ENCODE measurements at regions not wholly inside any gene's neighbourhood (a gene's known extent, or its start where the extent isn't known, plus 50 kb on each side); places are given as distances from the start of the nearest gene placed in this dataset.

GRCh38 chrX:22746081-22746480 lies 253.7 kb upstream of the DDX53 start:
- WGBS (ENCODE audit: insufficient coverage, insufficient replicate concordance, low lambda C conversion rate, missing lambda C conversion rate): 32% methylated on average over 4 of the region's 4 CpGs
- Histone ChIP-seq H3K4me3 (no peak overlapping the region), H3K27me3 (replicated peaks in 1 of 2; ENCODE audit: control insufficient read depth in 2 of 2, insufficient read depth in 2 of 2, low read length in 1 of 2) (no peaks in the 10 kb centered on the region), H3K9me3 (replicated peaks; ENCODE audit: control insufficient read depth, insufficient read depth, low read length) (no peaks in the 10 kb centered on the region), H3K4me2 (ENCODE audit: control insufficient read depth, insufficient read depth) (no peak overlapping the region), H3K4me1 (ENCODE audit: control insufficient read depth, insufficient read depth, low read length) (no peaks in the 10 kb centered on the region), H3K9ac (ENCODE audit: control insufficient read depth, insufficient read depth, low read length) (no peak overlapping the region), H4K20me1 (ENCODE audit: control insufficient read depth, insufficient read depth) (no peaks in the 10 kb centered on the region), H3K27ac (ENCODE audit: control insufficient read depth, insufficient read depth) (no peak overlapping the region), H3K36me3 (ENCODE audit: control insufficient read depth in 2 of 2, insufficient read depth in 2 of 2, low read length in 1 of 2) (no peaks in the 10 kb centered on the region), H2AFZ (ENCODE audit: control insufficient read depth, low read depth, low read length) (no peak overlapping the region), H3K79me2 (ENCODE audit: control insufficient read depth, insufficient read depth, low read length) (no peaks in the 10 kb centered on the region)
- POLR2A ChIA-PET: no interaction called here
- SMC1A ChIA-PET (ENCODE audit: uncharacterized antibody, unreplicated experiment): interaction anchor here (3.2 kb wide), 1 partner anchor 761 kb away, joined by 46 read pairs; no protein-coding TSS in a partner anchor
- in situ Hi-C loops (cut with MboI) (loop anchor here (10.0 kb wide), 1 partner anchor 611 kb away; no protein-coding TSS in a partner anchor), intact Hi-C loops (cut with micrococcal nuclease; ENCODE audit: unreplicated experiment) (no loop called here)
- FAIRE-seq: no peak
- RAD21 ChIA-PET (ENCODE audit: unreplicated experiment): interaction anchor here (1.5 kb wide), 1 partner anchor 761 kb away, joined by 4 read pairs; no protein-coding TSS in a partner anchor
- no peak for ATAC-seq
- BruUV-seq (replicated peaks): no TSS peak
- no peak for DNase-seq (ENCODE audit: low read depth, low spot score)
- CTCF ChIA-PET: interaction anchor here (2.1 kb wide), 1 partner anchor 610 kb away, joined by 9 read pairs; no protein-coding TSS in a partner anchor
- TF ChIP-seq NR2F1 (conservative IDR thresholded peaks at IDR 0.05) (no peak), EGR1 (IDR thresholded peaks at IDR 0.05; ENCODE audit: borderline replicate concordance in 1 of 2, low read depth in 2 of 2, low read length in 2 of 2) (no peak), CEBPZ (IDR thresholded peaks at IDR 0.05; ENCODE audit: low read depth, low read length) (no peak), SP1 (IDR thresholded peaks at IDR 0.05; ENCODE audit: low read depth, low read length) (no peak), SIX5 (IDR thresholded peaks at IDR 0.05; ENCODE audit: low read depth, low read length, severe bottlenecking) (no peak), ZNF687 (IDR thresholded peaks at IDR 0.05) (no peak), NBN (IDR thresholded peaks at IDR 0.05) (no peak), TCF3 (IDR thresholded peaks at IDR 0.05; ENCODE audit: borderline replicate concordance, insufficient read depth, low read depth, low read length) (no peak), MLLT1 (IDR thresholded peaks at IDR 0.05) (no peak), CEBPB (IDR thresholded peaks at IDR 0.05; ENCODE audit: borderline replicate concordance in 1 of 2, low read depth in 2 of 2, low read length in 2 of 2) (no peak), NRF1 (conservative IDR thresholded peaks at IDR 0.05; ENCODE audit: low read depth, low read length) (no peak), EZH2 (IDR thresholded peaks at IDR 0.05; ENCODE audit: borderline replicate concordance, control insufficient read depth, low read depth, low read length) (no peak), CHD2 (IDR thresholded peaks at IDR 0.05; ENCODE audit: borderline replicate concordance, low read depth, low read length) (no peak), CBX3 (IDR thresholded peaks at IDR 0.05; ENCODE audit: borderline replicate concordance, low read depth) (no peak), NFIC (IDR thresholded peaks at IDR 0.05; ENCODE audit: low read depth, low read length) (no peak), RCOR1 (conservative IDR thresholded peaks at IDR 0.05; ENCODE audit: low read depth, low read length) (no peak), SUZ12 (IDR thresholded peaks at IDR 0.05; ENCODE audit: unreplicated experiment) (no peak)
